GM19025 (cell line): ENCODE measurements at regions not wholly inside any gene's neighbourhood (a gene's known extent, or its start where the extent isn't known, plus 50 kb on each side); places are given as distances from the start of the nearest gene placed in this dataset.

Experiments used
- ATAC-seq: cut with Tn5 transposase; IDR thresholded peaks from one replicate; pipeline ENCODE4 v1.9.1; 2021; ENCODE audit warnings: mild to moderate bottlenecking, low read depth, moderate library complexity; ENCODE audit not compliant: unreplicated experiment

- no peak for ATAC-seq
Measured at GRCh38 chr9:96047741-96048103, 172.2 kb downstream of the ERCC6L2 start.

GRCh38 chr9:96047116-96047639 is 171.7 kb downstream of the ERCC6L2 start:
- ATAC-seq: no peak

- no peak for ATAC-seq
Measured at GRCh38 chr9:96045811-96046210, 170.3 kb downstream of the ERCC6L2 start.

DNA sequence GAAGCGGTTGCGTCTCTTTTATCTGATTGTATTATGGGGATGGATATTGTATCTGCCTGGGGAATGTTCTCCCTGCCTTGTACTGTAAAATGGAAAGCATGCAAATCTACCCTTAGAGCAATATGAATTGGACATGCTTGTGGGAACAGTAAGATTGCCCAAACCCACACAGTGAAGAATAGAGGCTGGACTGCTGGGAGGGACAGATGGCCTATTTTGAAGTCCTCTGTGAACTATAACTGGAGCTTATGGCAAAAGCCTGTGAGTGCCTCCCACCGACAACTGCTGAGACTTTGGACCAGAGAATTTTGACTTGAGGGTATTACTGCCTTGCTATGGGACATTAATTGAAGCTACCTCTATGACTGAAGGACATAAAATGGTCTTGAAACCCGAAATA is 168.9 kb downstream of the ERCC6L2 start:
- ATAC-seq: no peak

DNA sequence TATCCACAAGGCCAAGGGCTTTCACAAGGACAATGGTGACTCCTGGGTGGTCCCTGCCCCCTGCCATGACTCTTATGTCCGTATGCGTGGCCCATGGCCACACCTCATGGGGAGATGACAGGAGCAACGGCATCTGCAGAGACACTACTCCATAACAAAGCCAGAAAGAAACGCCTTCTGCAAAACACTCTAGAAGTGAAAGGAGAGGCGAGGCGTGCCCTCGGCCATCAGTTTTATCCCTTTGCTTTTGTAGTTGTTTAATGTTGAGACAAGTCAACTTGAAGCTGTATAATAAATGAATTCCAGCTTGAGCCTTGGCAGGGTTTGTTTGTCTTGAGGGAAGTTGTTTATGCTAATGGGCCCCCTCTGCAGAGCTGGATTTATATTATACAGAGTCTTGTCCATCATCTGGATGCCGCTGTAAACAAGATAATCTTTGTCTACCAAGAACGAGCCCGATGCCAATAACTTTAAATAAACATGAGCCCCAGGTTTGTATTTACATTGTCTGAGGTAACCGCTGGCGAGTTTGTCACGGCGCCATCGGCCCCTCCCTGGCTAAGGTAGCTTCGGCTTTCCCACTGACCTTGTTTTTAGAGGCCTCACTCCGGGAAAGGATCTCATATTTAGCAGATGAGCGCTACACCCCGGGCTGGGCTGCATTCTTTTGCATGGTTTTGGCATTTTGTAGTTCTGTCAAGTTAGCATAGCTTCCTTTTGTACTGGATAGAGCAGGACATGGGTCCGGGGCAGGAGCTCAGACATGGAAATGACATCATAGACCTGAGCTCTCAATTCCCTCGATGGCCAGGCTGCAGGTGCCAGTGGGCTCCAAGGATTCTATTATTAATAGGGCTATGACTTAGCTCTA is 165.3 kb downstream of the ERCC6L2 start:
- no peak for ATAC-seq

GRCh38 chr9:96038914-96039313 is 163.4 kb downstream of the ERCC6L2 start:
- no peak for ATAC-seq

GRCh38 chr9:96038271-96038670 is 162.8 kb downstream of the ERCC6L2 start:
- no peak for ATAC-seq

GRCh38 chr9:96034553-96035122 is 159.1 kb downstream of the ERCC6L2 start:
- no peak for ATAC-seq

GRCh38 chr9:96033896-96034295 is 158.4 kb downstream of the ERCC6L2 start:
- ATAC-seq: no peak

- ATAC-seq: no peak
Measured at GRCh38 chr9:96031916-96032534, 156.5 kb downstream of the ERCC6L2 start.

DNA sequence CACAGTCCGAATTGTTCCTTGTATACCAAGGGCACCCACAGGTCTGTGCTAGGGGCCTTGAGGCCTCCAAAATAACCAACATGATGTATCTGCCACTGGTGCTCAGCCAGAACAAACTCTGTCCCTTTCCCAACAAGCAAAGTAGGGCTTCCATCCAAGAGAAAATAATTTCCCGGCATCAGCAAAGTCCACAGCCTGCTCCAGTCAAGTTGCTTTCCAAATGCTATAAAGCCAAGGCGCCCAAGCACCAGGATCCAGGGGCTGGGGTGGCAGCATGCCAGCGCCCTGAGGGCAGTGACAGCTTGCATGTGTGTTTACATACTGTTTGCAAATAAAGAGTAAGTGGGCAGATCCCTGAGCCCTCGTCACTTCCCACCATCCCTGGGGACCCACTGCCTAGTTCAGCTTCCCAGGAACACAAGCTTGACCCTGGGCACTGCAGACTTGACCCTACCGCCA is 155.9 kb downstream of the ERCC6L2 start:
- no peak for ATAC-seq

DNA sequence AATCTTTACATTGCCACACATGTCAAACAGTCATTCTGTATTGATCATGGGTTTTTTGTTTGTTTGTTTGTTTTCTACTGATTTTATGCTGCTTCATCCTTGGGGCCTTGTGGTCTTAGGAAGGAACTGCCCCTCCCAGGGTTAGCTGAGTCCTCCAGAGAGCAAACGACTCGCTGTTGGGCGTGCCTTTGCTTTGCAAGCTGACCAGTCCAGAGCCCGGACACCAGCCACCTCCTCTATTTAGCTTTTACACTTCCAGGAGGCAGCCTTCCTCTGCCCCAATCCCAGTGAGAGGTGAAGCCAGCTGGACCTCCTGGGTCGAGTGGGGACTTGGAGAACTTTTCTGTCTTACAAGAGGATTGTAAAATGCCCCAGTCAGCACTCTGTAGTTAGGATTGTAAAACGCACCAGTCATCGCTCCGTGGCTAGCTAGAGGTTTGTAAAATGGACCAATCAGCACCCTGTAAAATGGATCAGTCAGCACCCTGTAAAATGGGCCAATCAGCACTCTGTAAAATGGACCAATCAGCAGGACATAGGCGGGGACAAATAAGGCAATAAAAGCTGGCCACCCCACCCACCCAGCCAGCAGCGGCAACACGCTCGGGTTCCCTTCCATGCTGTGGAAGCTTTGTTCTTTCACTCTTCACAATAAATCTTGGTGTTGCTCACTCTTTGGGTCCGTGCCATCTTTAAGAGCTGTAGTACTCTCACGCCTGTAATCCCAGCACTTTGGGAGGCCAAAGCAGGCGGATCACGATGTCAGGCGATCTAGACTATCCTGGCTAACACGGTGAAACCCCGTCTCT is 154.4 kb downstream of the ERCC6L2 start:
- ATAC-seq: no peak

GRCh38 chr9:96027251-96028131 is 152.0 kb downstream of the ERCC6L2 start:
- no peak for ATAC-seq

GRCh38 chr9:96026655-96027213 is 151.2 kb downstream of the ERCC6L2 start:
- ATAC-seq: no peak

GRCh38 chr9:96025995-96026602 is 150.6 kb downstream of the ERCC6L2 start:
- no peak for ATAC-seq

GRCh38 chr9:96023486-96023885 is 148.0 kb downstream of the ERCC6L2 start:
- ATAC-seq: no peak

- no peak for ATAC-seq
Measured at GRCh38 chr9:96022445-96023051, 147.1 kb downstream of the ERCC6L2 start.
